GM18520 (cell line): ENCODE measurements at regions not wholly inside any gene's neighbourhood (a gene's known extent, or its start where the extent isn't known, plus 50 kb on each side); places are given as distances from the start of the nearest gene placed in this dataset.

Experiments used
- ATAC-seq: cut with Tn5 transposase; IDR thresholded peaks from one replicate; pipeline ENCODE4 v1.9.1; 2021; ENCODE audit not compliant: unreplicated experiment

DNA sequence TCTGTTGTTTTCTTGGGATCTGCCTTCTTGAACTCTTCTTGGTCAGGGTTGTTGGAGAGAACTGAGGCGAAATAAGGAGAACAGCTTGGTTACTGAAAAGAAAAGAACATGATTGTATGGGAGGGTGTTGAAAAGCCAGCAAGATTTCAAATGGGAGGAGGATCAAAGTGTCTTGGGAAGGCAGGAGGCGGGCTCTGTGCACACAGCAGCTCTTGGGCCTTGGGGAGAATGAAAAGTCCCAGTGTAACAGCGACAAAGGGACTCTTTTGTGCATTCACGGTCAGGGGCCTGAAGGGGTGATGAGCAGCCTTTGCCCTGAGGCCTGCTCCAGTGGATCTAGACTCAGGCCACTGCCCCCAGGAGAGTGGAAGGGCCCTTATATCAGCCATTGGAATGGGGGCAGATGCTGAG is 135.4 kb downstream of the ADAMTS15 start:
- no peak for ATAC-seq

DNA sequence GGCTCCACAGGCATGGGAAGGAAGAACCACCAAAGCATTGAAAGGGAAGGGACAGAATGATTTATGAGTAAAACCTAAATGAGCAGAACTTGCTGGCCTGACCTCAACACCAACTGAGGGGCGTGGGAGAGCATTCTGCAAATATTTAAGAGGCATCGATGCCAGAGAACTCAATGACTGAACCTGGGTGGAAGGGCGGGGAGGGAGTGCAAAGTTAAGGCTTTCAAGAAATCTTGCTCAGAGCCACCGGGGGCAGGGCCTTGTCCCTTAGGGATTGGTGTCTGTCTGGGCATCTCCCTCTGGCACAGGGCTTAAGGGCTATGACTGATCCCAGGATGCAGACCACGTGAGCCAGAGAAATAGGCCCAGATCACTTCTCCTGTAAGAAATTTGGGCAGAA is 137.1 kb downstream of the ADAMTS15 start:
- no peak for ATAC-seq

DNA sequence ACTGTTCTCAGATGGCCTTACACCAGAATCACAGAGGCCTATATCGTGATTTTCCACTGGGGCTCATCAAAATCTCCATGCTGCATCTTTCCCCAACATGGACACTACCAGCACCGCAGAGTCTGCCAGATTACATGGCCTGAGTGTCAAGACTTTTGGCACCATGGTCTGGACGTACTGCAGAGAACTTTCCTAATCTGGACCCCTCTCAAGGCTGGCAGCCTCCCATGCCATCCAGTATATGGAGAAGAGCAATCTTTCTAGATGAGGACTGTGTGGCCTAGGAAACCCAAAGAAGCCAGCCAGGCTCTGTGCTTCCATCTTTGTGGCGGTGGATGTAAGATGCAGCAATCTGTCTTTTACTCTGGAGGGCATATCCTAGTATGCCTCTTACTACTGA is 139.2 kb downstream of the ADAMTS15 start:
- ATAC-seq = no peak

DNA sequence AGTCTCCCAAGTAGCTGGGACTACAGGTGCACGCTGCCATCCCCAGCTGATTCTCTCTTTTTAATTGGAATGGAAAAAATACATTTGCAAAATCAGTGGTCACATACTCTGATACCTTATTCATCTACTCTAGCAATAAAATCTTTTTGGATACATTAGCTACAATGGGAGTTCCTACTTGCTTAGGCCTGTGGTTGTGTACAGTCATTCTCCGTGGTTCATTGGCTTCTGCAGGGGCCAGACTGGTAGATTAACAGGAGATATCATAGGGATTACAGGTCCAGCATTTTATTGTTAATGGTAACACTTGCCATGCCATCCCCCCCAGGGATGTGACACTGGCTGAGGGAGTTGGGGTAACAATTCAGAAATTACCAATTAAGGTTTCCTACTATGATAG is 140.0 kb downstream of the ADAMTS15 start:
- ATAC-seq = no peak

DNA sequence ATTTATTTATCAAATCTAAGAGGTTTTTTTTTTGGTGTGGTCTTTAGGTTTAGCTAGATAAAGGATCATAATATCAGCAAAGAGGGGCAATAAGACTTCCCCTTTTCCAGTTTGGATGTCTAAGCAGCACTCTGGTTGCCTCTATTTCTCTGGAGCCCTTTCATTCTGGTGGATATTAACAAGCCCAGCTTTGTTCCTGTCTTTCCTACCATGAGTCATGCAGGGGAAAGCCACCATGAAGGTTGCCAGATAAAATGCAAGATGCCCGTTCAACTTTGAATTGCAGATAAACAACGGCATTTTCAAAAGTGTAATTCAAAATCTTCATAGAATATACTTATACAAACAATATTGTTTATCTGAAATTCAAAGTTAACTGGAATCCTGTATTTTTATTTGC is 143.6 kb downstream of the ADAMTS15 start:
- ATAC-seq = no peak

DNA sequence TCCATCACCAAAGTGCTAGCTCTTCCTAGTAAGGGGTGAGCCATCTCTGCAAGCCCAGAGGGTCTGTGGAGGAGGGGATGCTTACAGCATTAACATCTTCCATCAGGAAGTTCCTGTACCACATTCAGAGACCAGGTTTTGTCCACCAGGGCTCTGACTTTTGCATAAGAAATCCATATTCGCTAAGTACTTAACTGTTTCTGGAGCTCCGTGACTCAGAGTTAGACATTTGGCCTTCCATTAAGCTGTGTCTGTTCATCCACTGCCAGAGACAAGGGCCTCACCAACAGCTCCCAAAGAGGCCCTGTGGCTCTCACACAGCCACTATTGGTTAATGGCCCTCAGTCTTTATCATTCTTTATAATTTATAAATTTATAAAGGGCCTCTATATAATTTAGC is 144.6 kb downstream of the ADAMTS15 start:
- ATAC-seq = no peak

DNA sequence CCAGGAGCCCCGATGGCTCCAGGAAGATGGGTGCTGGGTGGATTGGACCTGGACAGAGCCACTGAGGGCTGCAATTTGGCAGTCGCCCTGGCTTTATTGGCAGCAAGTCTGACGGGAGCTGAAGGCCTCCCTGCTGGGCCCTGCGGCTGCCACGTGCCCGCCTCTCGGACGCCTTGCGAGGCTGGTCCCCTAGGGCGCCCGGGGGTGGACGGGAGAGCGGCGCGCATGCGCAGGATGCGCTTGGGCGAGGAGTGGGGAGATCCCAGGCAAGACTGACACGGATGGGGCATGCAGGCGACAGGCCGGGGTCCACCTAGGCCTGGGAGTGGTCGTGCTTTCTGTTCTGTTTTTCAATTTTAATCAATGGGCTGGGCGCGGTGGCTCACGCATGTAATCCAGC is 150.0 kb downstream of the ADAMTS15 start:
- ATAC-seq = no peak

DNA sequence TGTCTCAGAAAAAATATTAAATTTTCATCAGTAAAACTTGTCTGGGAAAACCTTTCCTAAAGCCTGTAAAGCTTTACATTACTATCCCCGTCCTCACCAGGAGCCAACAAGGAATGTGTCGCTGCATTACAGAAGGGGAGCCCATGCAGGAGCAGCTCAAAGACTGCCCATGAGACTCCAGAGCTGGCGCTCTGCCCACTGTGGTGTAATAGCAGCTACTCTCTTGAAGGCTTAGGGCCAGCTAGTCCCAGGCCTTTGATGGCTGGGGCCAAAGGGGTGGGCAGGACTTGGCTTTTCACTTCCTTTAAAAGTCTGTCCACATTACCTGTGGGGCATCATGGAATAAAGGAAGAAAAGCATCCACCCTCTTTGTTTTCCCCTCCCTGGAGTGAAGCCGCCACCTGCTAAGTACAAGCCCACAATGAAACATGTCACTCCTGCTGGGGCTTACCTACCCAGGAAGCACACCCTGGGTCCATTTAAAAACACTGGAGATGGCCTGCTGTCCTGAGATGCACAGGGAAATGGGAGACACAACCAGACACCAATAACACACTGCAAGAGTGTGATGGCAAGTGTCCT is 150.7 kb downstream of the ADAMTS15 start:
- no peak for ATAC-seq

DNA sequence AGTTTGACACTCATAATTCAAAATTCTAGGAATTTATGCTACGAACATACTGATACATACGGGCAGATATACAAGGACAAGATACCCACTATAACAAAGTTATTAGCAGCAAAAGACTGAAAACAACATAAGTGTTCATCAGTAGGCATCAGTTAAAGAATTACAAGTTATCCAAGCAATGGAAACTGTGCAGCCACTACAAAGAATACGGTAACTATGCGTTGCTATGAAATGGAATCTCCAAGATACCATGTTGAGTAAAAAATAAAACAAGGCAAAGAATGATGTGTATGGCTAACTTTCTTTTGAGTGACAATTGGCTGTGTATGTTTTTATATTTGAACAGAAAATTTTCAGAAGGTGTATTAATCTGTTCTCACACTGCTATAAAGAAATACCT is 151.7 kb downstream of the ADAMTS15 start:
- ATAC-seq = no peak

DNA sequence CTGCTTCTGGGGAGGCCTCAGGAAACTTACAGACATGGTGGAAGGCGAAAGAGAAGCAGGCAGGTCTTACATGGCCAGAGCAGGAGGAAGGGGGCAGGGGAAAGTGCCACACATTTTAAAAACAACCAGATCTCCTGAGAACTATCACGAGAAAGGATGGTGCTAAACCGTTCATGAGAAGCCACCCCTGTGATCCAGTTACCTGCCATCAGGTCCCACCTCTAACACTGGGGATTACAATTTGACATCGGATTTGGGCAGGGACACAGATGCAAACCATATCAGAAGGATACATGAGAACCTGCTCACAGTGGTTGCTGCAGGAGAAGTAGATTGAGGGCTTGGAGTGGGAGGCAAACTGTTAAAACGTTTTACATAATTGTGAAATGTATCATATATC is 152.2 kb downstream of the ADAMTS15 start:
- ATAC-seq = no peak

DNA sequence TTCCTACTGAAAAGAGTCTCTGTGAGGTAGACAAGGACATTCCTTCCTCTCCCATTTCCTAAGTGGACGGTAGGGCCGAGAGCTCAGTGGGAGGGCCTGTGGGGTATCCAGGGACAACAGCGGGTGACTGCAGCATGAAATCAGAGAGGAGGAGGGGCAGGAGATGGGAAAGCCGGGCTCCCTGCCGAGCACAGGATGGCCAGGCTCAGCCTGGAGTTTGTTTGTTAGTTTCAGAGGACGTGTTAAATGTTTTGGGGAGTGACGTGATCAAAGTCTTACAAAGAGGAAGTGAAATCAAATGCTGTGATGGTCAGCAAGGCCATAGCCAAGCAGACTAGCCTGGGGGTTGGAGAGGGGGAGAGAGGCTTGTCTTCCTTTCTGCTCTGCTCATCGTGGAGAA is 152.7 kb downstream of the ADAMTS15 start:
- ATAC-seq = no peak

DNA sequence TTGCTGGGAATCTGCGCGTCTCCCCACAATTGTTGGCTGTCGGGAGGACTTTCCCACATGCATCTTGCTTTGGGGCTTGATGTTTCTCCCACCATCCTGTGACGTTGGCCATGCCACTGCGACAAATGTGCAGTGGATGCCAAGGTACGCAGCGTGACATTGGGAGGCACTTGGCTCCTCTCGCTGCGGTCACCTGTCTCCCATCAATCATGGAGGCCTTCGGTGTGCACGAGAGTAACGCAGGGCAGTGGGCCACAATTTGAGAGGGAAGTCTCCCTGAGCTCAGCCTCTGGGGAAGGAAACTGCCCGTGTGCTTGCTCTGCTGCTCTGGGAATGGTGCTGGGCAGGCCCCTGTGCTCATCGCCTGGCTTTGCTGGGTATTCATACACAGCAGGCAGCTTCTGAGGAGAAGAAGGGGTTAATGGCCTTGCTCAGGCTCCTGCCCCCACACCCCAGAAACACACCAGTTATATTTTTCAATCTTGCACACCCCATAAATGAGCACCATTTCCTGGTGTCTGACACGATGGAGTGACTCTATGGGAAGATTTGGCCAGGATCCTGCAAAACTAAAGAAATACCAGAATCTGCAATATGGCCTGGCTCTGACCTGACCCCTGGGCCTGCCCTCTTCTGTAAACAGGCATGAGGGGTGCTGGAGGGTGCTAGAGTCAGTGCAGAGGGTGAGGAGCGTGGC is 153.5 kb downstream of the ADAMTS15 start:
- no peak for ATAC-seq

DNA sequence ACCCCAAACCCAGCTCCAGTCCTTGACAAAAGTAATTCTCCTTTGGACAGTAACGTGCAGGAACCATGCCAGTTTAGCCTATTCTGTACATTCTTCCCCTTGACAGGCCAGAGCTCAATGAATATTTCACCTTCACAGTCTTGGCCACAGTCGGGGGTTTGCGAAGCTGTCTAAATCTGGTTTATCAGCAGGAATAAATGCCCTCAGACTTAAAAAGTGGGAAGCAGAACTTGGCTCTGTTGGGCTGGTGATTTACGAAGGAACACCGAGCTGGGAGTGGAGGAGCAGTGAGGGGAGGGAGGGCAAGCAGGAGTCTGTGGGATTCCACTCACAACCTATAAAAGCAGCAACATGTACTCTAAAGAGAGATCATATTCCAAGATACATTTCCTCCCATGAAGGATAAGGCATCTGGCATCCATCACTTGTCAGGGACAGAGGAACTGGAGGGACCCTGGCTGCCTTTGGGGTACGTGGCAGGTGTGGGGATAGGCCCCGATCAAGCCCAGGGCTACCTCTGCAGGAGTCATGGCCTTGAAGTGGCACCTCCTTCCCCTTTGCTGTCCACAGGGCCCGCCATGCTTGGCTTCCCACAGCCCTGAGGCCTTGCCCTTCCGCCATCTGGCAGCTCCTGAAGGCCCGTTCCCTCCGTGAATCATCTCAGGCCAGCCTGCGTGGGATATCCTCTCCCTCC is 154.3 kb downstream of the ADAMTS15 start:
- no peak for ATAC-seq

DNA sequence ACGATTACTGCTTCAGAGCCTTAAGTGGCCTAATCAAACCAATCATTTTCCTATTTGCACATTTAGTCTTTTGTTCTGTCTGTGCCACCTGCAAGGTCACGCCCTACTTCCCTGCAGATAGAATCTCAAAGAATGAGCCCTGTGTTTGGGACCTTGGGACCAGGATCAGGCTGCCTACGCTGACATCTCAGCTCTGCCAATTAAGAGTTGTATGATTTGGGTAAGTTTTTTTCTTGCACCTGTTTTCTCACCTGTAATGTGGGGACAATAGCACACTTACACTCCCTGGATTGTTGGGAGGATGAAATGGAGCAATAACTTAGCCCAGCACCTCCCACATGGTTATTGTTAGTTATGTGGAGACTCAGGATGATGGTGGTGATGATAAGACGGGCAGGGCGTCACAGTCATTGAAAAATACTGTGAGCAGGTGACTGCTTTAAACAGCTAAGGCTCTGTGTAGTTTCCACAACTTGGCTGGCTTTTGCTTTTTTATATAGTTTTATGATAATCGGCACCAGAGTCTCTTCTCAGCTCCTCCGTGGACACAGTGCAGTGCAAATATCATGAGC is 155.0 kb downstream of the ADAMTS15 start:
- no peak for ATAC-seq

DNA sequence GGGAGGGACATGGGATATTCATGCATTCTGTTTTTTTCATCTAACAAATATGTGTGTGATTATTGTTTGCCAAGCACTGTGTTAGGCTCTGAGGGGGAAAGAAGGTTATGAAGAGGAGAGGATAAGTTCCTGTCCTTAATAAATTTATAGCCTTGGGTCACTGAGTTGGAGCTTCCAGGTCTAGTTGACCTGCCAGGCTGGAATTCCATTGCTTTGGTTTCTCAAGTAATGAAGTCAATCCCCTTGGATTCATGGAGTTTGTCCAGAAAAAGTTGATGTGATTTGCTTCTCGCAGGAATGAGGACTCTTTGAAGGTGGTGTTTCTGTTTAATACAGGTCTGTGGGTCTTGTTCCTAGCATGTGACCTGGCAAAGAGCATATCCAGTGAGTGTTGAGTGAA is 156.2 kb downstream of the ADAMTS15 start:
- ATAC-seq = no peak

DNA sequence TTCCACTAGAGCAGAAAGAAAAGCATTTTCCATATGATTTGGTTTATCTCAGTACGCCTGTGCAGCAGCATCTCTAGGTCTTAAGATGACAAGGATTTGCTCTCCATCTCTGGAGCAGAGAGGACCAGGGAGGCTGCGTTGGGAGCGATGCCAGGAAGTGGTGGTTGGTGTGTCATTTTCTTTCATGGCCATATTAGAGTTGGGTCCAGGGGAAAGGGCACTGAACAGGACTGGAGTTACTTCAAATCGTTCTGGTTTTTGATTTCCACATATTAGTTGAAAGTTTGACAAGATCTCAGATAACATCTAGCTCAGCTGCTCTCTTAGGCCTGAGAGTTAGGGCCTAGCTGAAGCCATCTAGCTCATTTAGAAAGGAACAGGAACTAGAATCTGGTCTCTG is 157.7 kb downstream of the ADAMTS15 start:
- no peak for ATAC-seq

DNA sequence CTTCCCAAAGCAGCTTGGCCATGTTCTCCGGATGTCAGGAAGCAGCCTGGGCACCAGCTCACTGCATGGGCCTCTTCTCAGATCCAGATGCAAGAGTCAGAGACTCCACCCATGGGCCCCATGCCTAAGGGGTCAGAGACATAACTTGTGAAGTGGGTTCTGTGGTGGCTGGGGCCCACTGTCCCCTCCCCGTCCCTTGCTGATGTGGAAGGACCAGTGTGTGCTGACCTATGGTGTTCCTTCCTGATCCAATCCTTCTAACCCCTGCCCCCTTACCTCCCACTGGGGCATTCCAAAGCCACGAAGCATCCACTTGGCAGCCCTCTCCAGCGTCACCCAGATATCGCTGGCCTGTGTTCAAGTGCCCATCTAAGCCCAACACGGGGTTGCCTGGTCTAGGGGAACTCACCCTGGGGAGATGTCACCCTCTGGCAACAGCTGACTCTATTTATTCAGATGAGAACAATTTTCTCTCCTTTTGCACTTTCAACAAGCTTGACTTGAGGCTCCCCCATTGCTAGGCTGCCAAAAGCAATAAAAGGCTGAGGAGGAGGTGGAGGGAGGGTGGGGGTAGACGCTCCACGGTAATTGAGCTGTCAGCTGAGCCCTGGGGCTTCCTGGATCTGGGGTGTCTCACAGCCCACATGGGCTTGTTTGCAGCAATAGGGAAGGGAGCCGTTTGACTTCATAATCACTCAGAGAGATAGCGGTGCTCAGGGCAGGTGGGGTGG is 158.5 kb downstream of the ADAMTS15 start:
- no peak for ATAC-seq

DNA sequence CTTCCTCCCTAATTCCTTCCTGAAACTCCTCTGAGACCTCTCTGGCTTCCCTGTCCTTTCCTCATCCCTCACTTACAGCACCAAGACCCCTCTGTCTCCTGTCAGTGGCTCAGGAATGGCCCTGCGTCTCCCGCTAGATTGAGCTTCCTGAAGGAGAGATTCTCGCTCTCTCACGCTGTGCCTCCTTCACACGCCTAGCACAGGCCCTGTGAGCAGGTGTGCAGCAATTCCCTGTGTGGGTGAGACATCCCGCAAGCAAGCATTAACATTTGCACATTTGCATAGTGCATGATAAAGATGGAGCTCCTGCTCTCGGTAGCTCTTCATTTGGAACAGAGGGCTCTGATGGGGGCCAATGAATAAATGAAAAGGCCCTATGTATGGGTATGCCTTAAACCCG is 159.8 kb downstream of the ADAMTS15 start:
- ATAC-seq = no peak

DNA sequence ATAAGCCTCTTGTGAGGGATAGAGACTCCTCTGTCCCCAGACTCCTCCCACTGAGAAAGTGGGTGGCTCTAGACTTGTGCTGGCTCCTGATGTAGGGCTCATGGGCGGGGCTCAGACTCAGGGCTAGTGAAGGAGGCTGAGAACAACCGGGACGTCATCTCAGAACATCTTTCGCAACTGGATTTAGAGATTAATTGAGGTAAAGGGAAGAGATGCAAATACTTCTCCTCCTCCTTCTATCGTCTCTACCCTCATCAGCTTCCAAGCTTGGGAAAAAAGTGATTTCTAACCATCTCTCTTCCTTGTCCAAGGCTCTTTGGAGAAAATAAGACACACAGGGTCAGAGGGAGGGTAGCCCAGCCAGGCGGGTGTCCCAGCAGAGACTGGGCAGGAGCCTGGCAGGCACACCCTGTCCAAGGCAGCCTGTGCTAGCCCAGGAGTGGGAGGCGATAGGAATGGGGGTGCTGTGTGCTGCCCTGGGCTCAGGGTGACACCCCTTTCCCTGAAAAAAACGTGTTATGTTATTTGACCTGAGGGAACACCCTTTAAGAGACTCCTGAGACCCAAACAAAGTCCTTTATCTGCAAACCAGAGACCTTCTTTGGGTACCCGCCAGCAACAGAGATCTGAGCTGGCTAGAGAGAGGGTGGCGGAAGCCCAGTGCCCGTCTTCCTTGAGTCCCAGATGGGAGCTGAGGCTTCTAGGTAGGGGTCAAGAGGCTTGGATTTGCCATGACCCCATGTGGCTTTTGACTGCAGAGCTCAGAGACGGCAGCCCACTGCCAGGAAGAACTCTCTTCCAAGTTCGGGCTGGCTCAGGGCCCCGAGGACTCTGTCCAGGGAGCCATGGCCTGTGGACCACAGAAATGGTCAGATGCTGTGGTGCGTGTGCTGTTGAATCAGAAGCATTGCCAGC is 160.9 kb downstream of the ADAMTS15 start:
- ATAC-seq = no peak

DNA sequence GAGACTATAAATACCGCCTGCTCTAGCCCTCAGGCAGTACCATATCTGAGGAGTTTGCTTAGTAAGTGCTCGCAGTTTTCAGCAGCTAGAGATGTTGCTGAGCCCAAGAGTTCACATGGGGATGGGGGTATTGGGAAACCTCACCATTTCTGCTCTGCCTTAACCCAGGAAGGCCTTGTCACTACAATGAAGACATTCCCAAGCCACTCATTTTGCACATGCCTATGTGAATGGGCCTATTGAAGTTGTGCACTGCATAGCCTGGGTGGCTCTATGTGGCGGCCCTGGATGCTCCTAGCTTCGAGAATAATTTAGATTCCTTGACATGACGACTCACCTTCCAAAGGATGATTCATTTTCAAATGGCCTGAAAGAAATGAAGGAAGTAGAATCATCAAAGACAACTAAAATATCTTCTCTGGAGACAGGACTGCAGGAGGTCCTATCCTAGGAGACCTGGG is 163.4 kb downstream of the ADAMTS15 start:
- ATAC-seq = no peak
